ENCODE measurements at regions not wholly inside any gene's neighbourhood (a gene's known extent, or its start where the extent isn't known, plus 50 kb on each side); places are given as distances from the start of the nearest gene placed in this dataset.
"Not testable (repeated sequence)": the region's sequence is repeated elsewhere in the genome, so short reads cannot be mapped to it uniquely, and the experiment has no call there.

DNA sequence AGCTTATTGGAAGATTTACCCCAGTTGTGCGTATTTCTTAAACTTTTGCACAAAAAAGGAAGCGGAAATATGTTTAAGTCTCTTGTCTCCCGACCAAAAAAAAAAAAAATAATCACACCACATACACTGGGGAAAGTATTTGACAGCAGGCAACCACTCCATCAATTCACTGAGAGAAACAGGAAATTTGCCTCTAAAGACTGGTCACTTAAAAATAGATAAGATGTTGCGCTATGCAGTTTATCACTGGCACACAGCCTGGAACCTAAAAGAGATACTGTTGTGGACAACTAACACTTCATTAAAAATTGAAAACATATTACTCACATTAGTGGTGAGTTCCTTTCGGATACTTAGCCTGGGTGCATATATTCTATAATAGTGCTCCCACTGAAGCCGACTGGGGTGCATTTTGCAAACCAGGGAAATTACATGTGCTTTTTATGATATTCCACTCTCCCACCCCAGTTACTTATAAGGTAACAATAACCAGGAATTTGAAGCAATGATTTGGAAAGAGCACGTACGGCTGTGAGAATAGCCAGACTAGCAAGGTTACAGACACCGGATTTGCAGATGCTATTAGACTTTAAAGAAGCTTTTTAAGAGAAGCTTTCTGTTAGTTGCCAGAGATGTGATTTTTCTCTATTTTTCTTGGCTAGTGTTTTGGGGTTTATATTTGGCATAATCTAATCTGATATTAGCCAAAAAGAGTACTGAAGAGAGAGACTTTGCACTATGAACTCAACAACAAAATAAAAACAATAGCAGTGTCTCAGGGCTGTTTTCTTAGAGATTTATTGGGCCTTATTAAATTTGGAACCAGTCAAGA lies 311.5 kb downstream of the NOVA1 start:
- H3K9me3 ChIP-seq: peaks cover 0 to 4% (median 0%) of the 10 kb centered on the region in 8 donors
- no peak for DNase-seq
- no peak overlapping the region for H3K4me3 ChIP-seq
- H3K4me1 ChIP-seq: peaks cover 0 to 3% (median 0%) of the 10 kb centered on the region in 6 donors
- intact Hi-C loops (cut with DNase I; ENCODE audit: low total_unique reads): no loop called here
- no peak for TF ChIP-seq CTCF (IDR thresholded peaks at IDR 0.05 in 8 of 11, conservative IDR thresholded peaks at IDR 0.05 in 3 of 11)
- TF ChIP-seq POLR2A (IDR thresholded peaks at IDR 0.05): no peak
- TF ChIP-seq POLR2AphosphoS5 (IDR thresholded peaks at IDR 0.05): no peak
- no peaks in the 10 kb centered on the region for H3K36me3 ChIP-seq
- H3K27me3 ChIP-seq (replicated peaks in 1 of 7): no peaks in the 10 kb centered on the region
- WGBS, 5 donors: 13 to 20% (median 19%) methylated on average over 9 of the region's 9 CpGs
- H3K27ac ChIP-seq: no peak overlapping the region

DNA sequence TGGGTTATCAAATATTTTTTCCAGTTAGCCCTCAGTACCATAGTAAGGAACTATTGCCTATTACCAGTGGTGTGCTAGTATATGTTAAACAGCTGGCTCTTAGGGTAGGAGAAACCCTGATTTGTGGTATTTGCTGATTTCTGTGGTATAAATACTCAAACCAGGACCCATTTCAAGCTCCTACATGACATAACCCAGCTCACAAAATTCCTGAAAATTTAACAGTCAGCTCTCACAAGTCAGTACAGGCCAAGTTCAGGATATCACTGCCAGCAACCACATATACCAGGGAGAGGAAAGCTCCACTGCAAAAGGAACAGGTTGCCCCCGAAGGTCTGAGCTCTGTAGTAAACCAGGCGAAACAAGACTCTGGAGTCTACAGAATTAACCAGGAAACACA lies 315.3 kb downstream of the NOVA1 start:
- no peak for TF ChIP-seq POLR2A (IDR thresholded peaks at IDR 0.05)
- no peak for TF ChIP-seq CTCF (IDR thresholded peaks at IDR 0.05 in 8 of 11, conservative IDR thresholded peaks at IDR 0.05 in 3 of 11)
- no peak for TF ChIP-seq POLR2AphosphoS5 (IDR thresholded peaks at IDR 0.05)
- WGBS, 5 donors: 77 to 93% (median 86%) methylated on average over 2 of the region's 2 CpGs
- DNase-seq: no peak
- Histone ChIP-seq H3K9me3 (no peaks in the 10 kb centered on the region), H3K4me1 (peaks cover 0 to 3% (median 0%) of the 10 kb centered on the region in 6 donors), H3K27ac (no peak overlapping the region), H3K27me3 (replicated peaks in 1 of 7) (no peaks in the 10 kb centered on the region), H3K36me3 (no peaks in the 10 kb centered on the region), H3K4me3 (no peak overlapping the region)
- intact Hi-C loops (cut with DNase I; ENCODE audit: low total_unique reads): no loop called here

DNA sequence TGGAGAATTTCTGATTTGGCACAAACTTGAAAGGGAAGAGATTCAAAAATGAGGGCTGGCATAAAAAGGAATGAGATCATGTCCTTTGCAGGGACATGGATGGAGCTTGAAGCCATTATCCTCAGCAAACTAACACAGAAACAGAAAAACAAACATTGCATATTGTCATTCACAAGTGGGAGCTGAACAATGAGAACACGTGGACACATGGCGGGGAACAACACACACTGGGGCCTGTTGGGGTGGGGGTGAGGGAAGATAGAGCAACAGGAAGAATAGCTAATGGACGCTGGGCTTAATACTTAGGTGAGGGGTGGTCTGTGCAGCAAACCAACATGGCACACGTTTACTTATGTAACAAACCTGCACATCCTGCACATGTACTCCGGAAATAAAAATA lies 315.8 kb downstream of the NOVA1 start:
- DNase-seq; intact Hi-C loops (cut with DNase I; ENCODE audit: low total_unique reads); H3K4me3 ChIP-seq; H3K27me3 ChIP-seq (replicated peaks in 1 of 7); H3K27ac ChIP-seq; H3K4me1 ChIP-seq; H3K9me3 ChIP-seq; H3K36me3 ChIP-seq: not testable (repeated sequence)
- WGBS, 5 donors: 64 to 85% (median 83%) methylated on average over 5 of the region's 5 CpGs

GRCh38 chr14:26281280-26281998 lies 316.4 kb downstream of the NOVA1 start:
- H3K27me3 ChIP-seq (replicated peaks in 1 of 7): no peaks in the 10 kb centered on the region
- no peaks in the 10 kb centered on the region for H3K36me3 ChIP-seq
- no peak for TF ChIP-seq POLR2AphosphoS5 (IDR thresholded peaks at IDR 0.05)
- no peak for TF ChIP-seq CTCF (IDR thresholded peaks at IDR 0.05 in 8 of 11, conservative IDR thresholded peaks at IDR 0.05 in 3 of 11)
- TF ChIP-seq POLR2A (IDR thresholded peaks at IDR 0.05): no peak
- intact Hi-C loops (cut with DNase I; ENCODE audit: low total_unique reads): no loop called here
- DNase-seq: no peak
- no peak overlapping the region for H3K27ac ChIP-seq
- peaks cover 0 to 3% (median 0%) of the 10 kb centered on the region in 6 donors for H3K4me1 ChIP-seq
- no peaks in the 10 kb centered on the region for H3K9me3 ChIP-seq
- WGBS, 5 donors: 56 to 68% (median 65%) methylated on average over 5 of the region's 5 CpGs
- no peak overlapping the region for H3K4me3 ChIP-seq
